ENCODE measurements at regions not wholly inside any gene's neighbourhood (a gene's known extent, or its start where the extent isn't known, plus 50 kb on each side); places are given as distances from the start of the nearest gene placed in this dataset.

DNA sequence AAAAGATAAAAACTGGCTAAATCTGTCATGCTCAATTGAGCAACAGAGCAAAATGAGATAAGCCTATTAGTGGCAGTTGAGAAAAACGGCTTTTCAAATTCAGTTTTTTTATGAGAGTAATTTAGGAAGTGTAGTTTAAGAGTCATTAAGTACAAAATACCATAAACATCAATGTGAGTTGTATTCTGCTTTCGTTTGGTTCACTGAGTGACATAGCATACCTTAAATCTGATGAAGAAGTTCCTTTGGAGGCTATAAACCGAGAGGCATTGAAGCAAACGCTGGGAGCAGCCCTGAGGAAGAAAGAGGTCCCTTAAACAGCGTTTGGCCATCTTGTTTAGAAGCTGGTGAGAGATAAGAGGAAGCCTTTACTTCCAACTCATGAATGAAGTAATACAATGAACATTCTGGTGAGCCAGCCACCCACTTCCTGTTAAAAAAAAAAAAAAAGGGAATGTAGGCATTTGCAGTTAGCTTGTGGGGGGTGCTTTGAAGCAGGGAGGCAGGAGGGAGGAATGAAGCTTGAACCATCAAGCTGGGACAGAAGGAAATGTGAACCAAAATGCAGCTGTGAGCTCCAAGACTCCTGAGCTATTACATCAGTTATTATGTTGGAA, 132.3 kb downstream of the ZNF330 start:
- peak overlapping the region; percentile 60 for H3K9ac ChIP-seq
- POLR2A ChIA-PET: no interaction called here

More for the DNA sequence above, 132.3 kb downstream of the ZNF330 start:
- peak overlapping the region; percentile 10 for H3K4me2 ChIP-seq
- H3K79me2 ChIP-seq (ENCODE audit: insufficient read depth): no peaks in the 10 kb centered on the region
- H3F3A ChIP-seq (replicated peaks; ENCODE audit: insufficient read depth): peaks cover 6% of the 10 kb centered on the region
- no peaks in the 10 kb centered on the region for H3K27me3 ChIP-seq (ENCODE audit: insufficient read depth)
- DNase-seq: no peak
- H2AFZ ChIP-seq (ENCODE audit: low read depth): peak overlapping the region; percentile 86
- peaks cover 3 to 32% of the 10 kb centered on the region in 2 experiments; a peak in 3 of 4 replicates for H3K4me1 ChIP-seq (ENCODE audit: control insufficient read depth in 1 of 2, insufficient read depth in 2 of 2, low read depth in 1 of 2, low read length in 1 of 2)
- no peaks in the 10 kb centered on the region for H4K20me1 ChIP-seq (ENCODE audit: insufficient read depth)
- CTCF ChIA-PET: interaction anchor here (1.2 to 1.6 kb wide), 3 partner anchors 9 to 327 kb away, joined by 3 read pairs; no protein-coding TSS in a partner anchor
- no peaks in the 10 kb centered on the region for H3K36me3 ChIP-seq (replicated peaks in 1 of 2; ENCODE audit: control insufficient read depth in 1 of 2, insufficient read depth in 2 of 2, low read length in 1 of 2)
- no peaks in the 10 kb centered on the region for H3K9me3 ChIP-seq
- H3K27ac ChIP-seq (ENCODE audit: low read depth in 2 of 2, low read length in 1 of 2): peak overlapping the region; percentile 11 to 68; a peak in 3 of 4 replicates
- H3K4me3 ChIP-seq (ENCODE audit: low read depth in 2 of 2, low read length in 1 of 2): no peak overlapping the region
- 53% methylated on average over 5 of the region's 5 CpGs for WGBS (ENCODE audit: low lambda C conversion rate)
- H3K9me2 ChIP-seq: no peaks in the 10 kb centered on the region
- TF ChIP-seq USF1 (IDR thresholded peaks at IDR 0.05; ENCODE audit: borderline replicate concordance, low read depth) (no peak), MXI1 (IDR thresholded peaks at IDR 0.05; ENCODE audit: low read depth, low read length) (no peak), IRF3 (IDR thresholded peaks at IDR 0.05; ENCODE audit: low read depth, low read length) (no peak), TAF1 (IDR thresholded peaks at IDR 0.05; ENCODE audit: borderline replicate concordance, low read depth, low read length) (no peak), RAD21 (IDR thresholded peaks at IDR 0.05; ENCODE audit: low read length) (no peak), PBX3 (IDR thresholded peaks at IDR 0.05) (no peak), REST (IDR thresholded peaks at IDR 0.05; ENCODE audit: low read depth, low read length) (no peak), TEAD4 (IDR thresholded peaks at IDR 0.05; ENCODE audit: borderline replicate concordance, insufficient read depth) (no peak), FOXJ3 (CRISPR knock-in tag; IDR thresholded peaks at IDR 0.05) (no peak), NFIC (IDR thresholded peaks at IDR 0.05; ENCODE audit: borderline replicate concordance) (no peak), JUND (IDR thresholded peaks at IDR 0.05) (no peak), TCF12 (IDR thresholded peaks at IDR 0.05) (no peak; the same call in 1 of the 2 replicates), RFX5 (IDR thresholded peaks at IDR 0.05; ENCODE audit: low read length) (no peak), SMC3 (IDR thresholded peaks at IDR 0.05; ENCODE audit: low read depth, low read length) (no peak)
- TF ChIP-seq, protein P1, sequence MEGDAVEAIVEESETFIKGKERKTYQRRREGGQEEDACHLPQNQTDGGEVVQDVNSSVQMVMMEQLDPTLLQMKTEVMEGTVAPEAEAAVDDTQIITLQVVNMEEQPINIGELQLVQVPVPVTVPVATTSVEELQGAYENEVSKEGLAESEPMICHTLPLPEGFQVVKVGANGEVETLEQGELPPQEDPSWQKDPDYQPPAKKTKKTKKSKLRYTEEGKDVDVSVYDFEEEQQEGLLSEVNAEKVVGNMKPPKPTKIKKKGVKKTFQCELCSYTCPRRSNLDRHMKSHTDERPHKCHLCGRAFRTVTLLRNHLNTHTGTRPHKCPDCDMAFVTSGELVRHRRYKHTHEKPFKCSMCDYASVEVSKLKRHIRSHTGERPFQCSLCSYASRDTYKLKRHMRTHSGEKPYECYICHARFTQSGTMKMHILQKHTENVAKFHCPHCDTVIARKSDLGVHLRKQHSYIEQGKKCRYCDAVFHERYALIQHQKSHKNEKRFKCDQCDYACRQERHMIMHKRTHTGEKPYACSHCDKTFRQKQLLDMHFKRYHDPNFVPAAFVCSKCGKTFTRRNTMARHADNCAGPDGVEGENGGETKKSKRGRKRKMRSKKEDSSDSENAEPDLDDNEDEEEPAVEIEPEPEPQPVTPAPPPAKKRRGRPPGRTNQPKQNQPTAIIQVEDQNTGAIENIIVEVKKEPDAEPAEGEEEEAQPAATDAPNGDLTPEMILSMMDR (IDR thresholded peaks at IDR 0.05): no peak
- TF ChIP-seq, protein P2, sequence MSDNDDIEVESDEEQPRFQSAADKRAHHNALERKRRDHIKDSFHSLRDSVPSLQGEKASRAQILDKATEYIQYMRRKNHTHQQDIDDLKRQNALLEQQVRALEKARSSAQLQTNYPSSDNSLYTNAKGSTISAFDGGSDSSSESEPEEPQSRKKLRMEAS (IDR thresholded peaks at IDR 0.05; ENCODE audit: low read depth): no peak
- TF ChIP-seq, protein P3, sequence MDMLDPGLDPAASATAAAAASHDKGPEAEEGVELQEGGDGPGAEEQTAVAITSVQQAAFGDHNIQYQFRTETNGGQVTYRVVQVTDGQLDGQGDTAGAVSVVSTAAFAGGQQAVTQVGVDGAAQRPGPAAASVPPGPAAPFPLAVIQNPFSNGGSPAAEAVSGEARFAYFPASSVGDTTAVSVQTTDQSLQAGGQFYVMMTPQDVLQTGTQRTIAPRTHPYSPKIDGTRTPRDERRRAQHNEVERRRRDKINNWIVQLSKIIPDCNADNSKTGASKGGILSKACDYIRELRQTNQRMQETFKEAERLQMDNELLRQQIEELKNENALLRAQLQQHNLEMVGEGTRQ (IDR thresholded peaks at IDR 0.05; ENCODE audit: borderline replicate concordance, low read depth, low read length): no peak
- TF ChIP-seq, protein P4, sequence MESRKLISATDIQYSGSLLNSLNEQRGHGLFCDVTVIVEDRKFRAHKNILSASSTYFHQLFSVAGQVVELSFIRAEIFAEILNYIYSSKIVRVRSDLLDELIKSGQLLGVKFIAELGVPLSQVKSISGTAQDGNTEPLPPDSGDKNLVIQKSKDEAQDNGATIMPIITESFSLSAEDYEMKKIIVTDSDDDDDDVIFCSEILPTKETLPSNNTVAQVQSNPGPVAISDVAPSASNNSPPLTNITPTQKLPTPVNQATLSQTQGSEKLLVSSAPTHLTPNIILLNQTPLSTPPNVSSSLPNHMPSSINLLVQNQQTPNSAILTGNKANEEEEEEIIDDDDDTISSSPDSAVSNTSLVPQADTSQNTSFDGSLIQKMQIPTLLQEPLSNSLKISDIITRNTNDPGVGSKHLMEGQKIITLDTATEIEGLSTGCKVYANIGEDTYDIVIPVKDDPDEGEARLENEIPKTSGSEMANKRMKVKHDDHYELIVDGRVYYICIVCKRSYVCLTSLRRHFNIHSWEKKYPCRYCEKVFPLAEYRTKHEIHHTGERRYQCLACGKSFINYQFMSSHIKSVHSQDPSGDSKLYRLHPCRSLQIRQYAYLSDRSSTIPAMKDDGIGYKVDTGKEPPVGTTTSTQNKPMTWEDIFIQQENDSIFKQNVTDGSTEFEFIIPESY (IDR thresholded peaks at IDR 0.05; ENCODE audit: borderline replicate concordance, low read depth): no peak

All from SK-N-SH (cell line).